ENCODE measurements at regions not wholly inside any gene's neighbourhood (a gene's known extent, or its start where the extent isn't known, plus 50 kb on each side); places are given as distances from the start of the nearest gene placed in this dataset.

GRCh38 chr15:79160211-79160610 lies 69.6 kb upstream of the RASGRF1 start:
- TF ChIP-seq EZH2 (IDR thresholded peaks at IDR 0.05; ENCODE audit: borderline replicate concordance) (no peak), CTCF (IDR thresholded peaks at IDR 0.05; ENCODE audit: poor library complexity) (no peak), EZH2phosphoT487 (IDR thresholded peaks at IDR 0.05; ENCODE audit: low read depth, severe bottlenecking, unreplicated experiment) (no peak)

Measured in hepatocyte (in vitro differentiated cells).